IPS-11a (cell line): ENCODE measurements at regions not wholly inside any gene's neighbourhood (a gene's known extent, or its start where the extent isn't known, plus 50 kb on each side); places are given as distances from the start of the nearest gene placed in this dataset.
"Not testable (repeated sequence)": the region's sequence is repeated elsewhere in the genome, so short reads cannot be mapped to it uniquely, and the experiment has no call there.

Experiments used
- H3K4me3 ChIP-seq: one replicate; pipeline ENCODE4 v1.5.1; 2013; ENCODE audit warnings: low read depth, low read length, control low read depth

GRCh38 chr13:56530096-56530495, 610.6 kb upstream of the PRR20A start:
- H3K4me3 ChIP-seq = no peak overlapping the region

DNA sequence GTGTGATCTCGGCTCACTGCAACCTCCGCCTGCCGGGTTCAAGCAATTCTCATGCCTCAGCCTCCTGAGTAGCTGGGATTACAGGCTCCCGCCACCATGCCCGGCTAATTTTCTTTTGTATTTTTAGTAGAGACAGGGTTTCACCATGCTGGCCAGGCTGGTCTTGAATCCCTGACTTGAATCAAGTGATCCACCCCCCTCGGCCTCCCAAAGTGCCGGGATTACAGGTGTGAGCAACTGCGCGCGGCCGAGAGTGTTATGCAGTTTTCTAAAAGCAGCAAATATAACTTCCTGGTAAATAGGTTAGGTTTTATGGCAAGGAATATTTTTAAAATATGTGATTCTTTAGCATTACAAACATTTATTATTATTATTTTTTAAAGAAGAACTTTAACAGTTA, 592.8 kb upstream of the PRR20A start:
- H3K4me3 ChIP-seq = not testable (repeated sequence)

DNA sequence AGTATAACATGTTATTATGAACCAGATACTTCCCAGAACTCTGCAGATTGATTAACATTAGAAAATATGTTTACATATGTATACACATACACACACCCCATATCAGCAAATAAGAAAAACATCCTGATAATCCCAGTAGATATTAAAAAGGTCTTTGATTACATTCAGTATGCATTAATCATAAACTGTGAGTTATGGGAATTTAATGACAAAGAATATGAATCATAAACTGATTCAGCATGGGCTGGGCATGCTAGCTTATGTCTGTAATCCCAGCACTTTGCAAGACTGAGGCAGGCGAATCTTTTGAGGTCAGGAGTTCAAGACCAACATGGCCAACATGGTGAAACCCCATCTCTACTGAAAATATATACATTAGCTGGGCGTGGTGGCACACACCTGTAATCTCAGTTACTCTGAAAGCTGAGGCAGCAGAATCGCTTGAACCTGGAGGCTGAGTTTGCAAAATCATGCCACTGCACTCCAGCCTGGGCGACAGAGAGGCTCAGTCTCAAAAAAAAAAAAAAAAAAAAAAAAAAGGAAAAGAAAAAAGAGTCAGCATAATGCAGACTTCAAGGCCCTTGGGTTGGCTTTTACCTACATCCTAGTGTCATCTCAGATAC, 581.9 kb upstream of the PRR20A start:
- H3K4me3 ChIP-seq = no peak overlapping the region

- H3K4me3 ChIP-seq = no peak overlapping the region
These were observed 579.4 kb upstream of the PRR20A start for GRCh38 chr13:56561327-56561726.

DNA sequence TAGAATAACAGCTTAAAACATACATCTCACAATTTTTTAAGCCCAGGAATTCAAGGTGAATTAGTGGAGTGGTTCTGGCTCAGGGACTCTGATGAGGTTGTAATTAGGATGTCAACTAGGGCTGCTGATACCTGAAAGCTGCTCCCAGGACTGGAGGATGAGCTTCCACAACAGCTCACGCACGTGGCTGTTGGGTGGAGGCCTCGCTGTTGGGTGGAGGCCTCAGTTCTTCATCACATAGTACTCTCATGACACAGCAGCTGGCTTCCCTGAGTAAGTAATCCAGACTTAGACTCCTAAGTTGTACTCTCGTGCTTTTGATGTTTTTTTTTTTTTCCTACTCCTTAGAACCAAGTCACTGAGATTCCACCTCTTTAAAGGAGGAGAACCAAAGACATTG, 577.1 kb upstream of the PRR20A start:
- no peak overlapping the region for H3K4me3 ChIP-seq

GRCh38 chr13:56586976-56587375, 553.7 kb upstream of the PRR20A start:
- H3K4me3 ChIP-seq = no peak overlapping the region

DNA sequence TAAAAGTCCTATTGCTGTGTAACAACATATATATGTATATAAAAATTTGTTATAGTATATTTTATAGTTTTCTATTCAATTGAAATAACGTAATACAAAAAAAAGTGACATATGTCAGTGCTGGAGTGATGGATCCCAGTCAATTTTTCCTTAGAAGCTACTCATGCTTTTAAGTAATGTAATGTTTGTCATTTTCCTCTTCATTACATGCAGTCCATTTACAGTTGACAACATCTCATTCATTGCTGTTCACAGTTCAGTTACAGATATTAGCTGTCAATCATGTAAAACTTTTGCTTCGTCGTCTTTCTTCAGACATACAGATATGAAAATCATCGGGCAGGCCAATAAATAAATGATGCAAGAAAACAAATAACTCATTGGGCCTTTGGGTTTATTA, 525.1 kb upstream of the PRR20A start:
- no peak overlapping the region for H3K4me3 ChIP-seq

DNA sequence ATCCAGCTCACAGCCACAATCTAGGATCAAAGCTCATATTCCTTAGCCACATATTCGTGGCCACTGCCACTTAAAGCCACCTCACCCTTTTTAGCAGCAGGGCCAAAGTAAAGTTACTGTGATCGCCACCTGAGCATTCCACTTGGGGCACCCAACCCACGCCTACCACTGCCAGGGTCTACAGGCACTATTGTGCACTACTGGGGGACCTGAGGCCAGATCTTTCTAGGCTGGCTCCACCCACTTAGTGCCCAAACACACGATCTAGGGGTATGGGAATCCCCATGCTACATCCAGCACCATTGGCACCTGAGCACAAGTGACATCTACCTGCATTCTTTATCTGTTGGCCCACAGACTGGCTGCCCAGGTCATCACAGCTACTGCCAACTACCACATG, 517.9 kb upstream of the PRR20A start:
- H3K4me3 ChIP-seq = no peak overlapping the region

GRCh38 chr13:56628886-56629285, 511.8 kb upstream of the PRR20A start:
- not testable (repeated sequence) for H3K4me3 ChIP-seq

GRCh38 chr13:56631060-56631459, 509.7 kb upstream of the PRR20A start:
- H3K4me3 ChIP-seq = not testable (repeated sequence)

- H3K4me3 ChIP-seq = no peak overlapping the region
These were observed 487.7 kb upstream of the PRR20A start for GRCh38 chr13:56653043-56653442.

GRCh38 chr13:56659041-56659471, 481.7 kb upstream of the PRR20A start:
- no peak overlapping the region for H3K4me3 ChIP-seq

DNA sequence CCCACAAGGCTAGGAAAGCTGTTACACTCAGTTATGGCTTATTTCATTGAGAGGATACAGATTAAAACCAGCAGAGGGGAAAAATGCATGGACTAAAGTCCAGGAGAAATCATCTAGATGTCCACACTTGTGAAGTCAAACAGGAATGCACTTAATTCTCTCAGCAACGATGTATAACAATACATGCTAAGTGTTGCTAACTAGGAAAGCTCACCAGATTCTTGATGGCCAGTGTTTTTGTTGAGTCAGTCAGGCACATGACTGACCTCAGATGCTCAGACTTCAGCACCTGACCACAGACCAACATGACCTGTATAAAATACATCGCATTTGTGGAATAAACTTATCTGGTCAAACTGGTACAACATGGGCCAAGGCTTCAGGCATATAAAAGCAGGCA, 470.2 kb upstream of the PRR20A start:
- no peak overlapping the region for H3K4me3 ChIP-seq

DNA sequence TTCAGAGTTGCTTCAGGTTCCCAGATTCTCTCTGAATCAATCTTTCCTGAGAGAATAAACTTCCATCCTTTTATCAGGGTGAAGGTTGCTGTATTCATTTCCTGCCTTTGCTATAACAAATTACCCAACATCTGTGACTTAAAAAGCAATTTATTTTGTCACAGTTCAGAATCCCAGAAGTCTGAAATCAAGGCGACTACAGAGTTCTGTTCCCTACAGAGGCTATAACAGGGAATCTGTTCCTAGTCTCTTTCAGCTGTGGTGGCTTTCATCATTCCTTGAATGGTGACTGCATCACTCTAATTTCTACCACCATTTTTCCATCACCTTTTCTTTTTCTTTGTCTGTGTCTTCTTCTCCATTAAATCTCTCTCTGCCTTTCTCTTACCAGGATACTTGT, 459.3 kb upstream of the PRR20A start:
- H3K4me3 ChIP-seq = no peak overlapping the region

- no peak overlapping the region for H3K4me3 ChIP-seq
These were observed 453.6 kb upstream of the PRR20A start for GRCh38 chr13:56687131-56687530.

DNA sequence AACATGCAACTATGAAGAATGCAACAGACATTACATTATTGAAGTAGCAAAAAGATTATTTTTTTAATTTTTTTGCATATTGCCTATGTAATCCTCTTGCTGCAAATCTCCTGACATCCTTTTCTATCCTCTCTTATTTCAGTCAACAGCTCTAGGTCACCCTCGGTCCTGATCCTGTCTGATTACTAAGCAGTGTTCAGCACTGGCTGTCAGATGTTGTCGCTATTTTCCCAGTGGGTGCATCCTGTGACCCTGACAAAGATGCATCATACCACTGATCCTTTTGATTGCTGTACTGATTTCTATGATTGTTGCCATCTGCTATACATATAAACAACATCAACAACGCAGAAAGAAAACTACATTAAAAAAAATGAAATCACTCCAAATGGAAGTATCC, 443.7 kb upstream of the PRR20A start:
- H3K4me3 ChIP-seq = no peak overlapping the region

GRCh38 chr13:56700324-56700723, 440.4 kb upstream of the PRR20A start:
- H3K4me3 ChIP-seq = no peak overlapping the region

GRCh38 chr13:56706485-56706884, 434.2 kb upstream of the PRR20A start:
- no peak overlapping the region for H3K4me3 ChIP-seq

- no peak overlapping the region for H3K4me3 ChIP-seq
These were observed 427.1 kb upstream of the PRR20A start for GRCh38 chr13:56713656-56714055.

- no peak overlapping the region for H3K4me3 ChIP-seq
These were observed 421.9 kb upstream of the PRR20A start for GRCh38 chr13:56718791-56719190.

GRCh38 chr13:56720841-56721240, 419.9 kb upstream of the PRR20A start:
- H3K4me3 ChIP-seq = no peak overlapping the region

DNA sequence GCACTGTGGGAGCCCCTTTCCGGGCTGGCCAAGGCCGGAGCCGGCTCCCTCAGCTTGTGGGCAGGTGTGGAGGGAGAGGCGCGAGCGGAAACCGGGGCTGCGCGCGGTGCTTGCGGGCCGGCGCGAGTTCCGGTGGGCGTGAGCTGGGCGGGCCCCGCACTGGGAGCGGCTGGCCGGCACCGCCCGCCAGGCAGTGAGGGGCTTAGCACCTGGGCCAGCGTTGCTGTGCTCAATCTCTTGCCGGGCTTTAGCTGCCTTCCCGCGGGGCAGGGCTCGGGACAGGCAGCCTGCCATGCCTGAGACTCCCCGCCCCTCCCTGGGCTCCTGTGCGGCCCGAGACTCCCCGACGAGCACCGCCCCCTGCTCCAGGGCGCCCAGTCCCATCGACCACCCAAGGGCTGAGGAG, 405.2 kb upstream of the PRR20A start:
- peak overlapping the region; percentile 59 for H3K4me3 ChIP-seq

DNA sequence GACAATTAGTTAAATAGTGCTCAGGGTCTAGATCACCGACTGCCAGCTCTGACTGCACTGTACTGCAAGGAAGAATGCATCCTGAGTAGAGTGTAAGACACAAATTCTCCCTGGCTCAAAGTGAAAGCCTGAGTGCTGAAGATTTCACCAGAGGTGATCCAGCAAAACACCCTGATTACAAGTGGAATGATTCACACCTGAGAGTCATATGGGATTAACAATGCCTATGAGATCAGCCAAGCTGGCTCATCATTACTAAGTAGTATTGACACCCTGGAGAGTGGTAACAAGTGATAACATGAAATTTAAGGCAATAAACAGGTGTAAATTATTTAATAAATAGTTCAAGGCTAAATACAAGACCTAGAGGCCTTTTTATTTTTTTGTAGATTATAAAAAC, 403.8 kb upstream of the PRR20A start:
- no peak overlapping the region for H3K4me3 ChIP-seq
